ENCODE measurements at regions not wholly inside any gene's neighbourhood (a gene's known extent, or its start where the extent isn't known, plus 50 kb on each side); places are given as distances from the start of the nearest gene placed in this dataset.

GRCh38 chr1:30819244-30819571 lies 61.6 kb upstream of the LAPTM5 start:
- DNase-seq, result no peak

DNA sequence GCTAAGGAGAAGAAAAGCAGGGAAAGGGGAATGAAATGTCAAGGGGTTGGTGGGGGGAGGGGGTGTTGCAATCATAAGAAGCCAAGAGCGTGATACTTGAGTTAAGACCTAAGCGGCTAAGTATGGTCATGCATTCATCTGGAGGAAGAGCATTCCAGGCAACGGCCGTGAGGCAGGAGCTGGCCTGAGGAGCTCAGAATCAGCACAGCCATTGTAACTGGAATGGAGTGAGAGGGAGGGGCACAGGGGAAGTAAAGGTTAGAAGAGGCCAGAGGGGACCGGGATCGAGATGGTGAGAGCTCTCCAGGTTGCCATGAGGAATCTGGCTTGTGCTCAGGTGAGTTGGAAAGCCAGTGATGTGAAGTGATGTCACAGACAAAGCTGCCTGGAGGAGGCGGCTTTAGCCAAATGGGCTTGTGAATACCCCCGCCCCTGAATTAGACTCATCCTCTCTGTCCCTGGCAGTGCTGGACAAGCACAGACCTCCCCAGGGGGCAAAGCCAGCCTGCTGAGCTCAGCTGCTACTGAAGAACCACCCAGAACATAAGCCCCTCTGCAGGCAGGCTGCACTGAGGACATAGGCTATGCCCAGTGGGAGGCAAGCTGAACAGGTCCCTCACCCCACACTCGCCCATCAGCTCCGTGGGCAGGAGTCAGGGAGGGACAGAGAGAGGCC lies 61.1 kb upstream of the LAPTM5 start:
- DNase-seq, result no peak

DNA sequence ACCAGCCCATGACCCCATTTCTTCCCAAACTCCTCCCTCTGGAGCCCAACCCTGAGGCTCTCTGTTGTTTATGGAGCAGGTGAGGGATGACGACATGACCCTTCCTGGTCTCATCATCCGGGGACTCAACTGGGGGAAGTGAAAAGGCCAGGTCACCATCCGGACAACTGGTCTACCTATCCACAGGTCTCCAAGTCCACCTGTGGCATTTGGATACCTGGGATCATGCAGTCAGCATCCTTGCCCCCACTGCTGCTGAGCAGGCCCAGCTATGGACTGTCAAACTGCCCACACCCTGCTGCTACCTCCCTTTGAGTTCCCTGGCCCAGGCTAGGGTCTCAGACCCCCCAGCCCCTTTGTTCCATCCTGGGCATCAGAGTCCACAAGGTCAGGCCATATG lies 60.0 kb upstream of the LAPTM5 start:
- DNase-seq, result no peak

- no peak for DNase-seq
Measured at GRCh38 chr1:30817077-30817438, 59.5 kb upstream of the LAPTM5 start.

DNA sequence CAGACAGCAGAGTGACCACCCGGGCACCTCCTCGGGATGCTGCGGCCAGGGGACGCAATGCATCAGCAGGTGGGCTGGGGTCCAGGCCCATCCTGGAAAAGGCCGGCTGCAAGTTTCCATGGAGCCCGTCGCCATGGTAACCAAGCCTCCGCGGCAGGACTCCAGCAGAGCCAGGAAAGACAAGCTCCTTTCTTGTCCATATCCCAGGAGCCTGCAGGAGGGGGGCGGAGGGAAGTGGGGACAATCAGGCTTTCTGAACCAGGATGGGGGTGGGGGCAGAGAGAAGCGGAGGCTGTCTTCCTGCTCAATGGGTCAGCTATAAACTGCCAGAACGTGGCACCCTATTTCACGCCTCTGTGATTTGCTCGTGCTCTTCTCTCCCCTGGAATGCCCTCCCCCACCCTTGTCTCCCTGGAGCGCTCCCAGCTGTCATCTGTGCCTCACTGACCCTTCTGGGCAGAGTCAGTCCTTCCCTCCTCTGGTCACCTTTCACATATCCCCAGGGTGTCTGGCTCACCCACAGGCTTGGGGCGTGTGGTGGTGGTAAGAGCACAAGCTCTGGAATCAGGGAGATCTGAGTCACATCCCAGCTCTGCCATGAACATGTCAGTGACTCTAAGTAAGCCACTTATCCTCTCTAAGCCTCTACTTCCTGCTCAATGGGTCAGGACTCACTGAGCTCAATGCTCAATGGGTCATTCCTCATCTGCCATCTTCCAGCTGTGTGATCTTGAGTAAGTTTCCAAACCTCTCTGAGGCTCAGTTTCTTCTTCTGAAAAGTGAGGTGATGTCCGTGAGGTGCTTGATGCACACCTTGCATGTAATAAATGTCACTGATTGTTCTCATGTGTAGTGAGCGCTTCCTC lies 58.9 kb upstream of the LAPTM5 start:
- DNase-seq, result peak; percentile 60 to 66 (median 64)

- DNase-seq, result no peak
Measured at GRCh38 chr1:30815556-30815955, 58.0 kb upstream of the LAPTM5 start.

DNA sequence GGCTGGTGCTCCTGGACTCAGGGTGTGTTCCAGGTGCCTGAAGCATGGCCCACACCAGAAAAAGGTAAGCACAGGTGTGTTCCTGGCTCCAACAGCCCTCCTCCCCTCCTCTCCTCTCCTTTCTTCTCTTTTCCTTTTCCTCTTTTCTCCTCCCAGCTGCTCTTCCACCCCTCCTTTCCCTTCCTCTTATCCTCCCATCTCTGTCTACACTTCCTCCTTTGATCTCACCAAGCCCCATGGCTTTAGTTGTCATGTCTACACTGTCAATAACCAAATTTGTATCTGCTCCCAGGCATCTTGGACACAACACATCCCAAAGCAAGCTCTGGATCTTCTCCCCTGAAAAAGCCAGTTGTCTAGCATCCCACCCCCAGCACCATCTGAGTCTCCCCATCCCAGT lies 56.7 kb upstream of the LAPTM5 start:
- no peak for DNase-seq

DNA sequence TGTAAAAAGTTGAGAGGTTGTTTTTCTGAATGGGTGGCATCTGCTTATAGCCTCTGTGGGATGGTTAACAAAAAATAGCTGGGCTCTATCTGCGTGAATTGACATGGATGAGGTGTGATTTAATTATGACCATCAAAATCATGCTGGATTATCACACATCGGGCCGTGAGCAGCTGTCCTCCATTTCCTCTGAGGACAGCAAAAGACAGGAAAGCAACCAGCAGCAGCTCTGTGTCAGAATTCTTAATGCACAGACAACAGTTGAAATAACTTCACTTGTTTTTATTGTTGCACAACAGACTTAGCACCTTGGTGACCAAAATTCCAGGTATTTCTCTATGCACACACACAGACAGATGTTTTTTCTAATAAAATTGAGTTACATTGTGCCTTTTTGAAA lies 54.5 kb upstream of the LAPTM5 start:
- DNase-seq, result no peak

DNA sequence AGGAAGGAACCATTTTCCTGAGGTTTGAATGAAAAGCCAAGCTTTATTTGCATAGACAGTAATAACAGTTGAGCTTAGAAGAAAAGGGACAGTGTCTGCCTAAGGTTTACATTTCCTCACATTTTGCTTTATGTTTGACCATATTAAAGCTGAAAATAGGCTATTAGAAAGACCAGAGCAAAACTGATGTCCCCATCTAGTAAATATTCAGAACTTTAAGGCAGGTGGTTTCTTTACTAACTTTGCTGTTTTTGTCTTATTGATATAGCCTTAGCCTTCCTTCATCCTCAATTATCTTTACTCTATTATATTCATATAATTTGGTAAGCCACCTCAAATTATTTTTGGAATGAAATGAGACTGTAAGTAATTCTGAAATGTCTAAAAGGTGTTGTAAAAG lies 53.6 kb upstream of the LAPTM5 start:
- DNase-seq, result no peak

DNA sequence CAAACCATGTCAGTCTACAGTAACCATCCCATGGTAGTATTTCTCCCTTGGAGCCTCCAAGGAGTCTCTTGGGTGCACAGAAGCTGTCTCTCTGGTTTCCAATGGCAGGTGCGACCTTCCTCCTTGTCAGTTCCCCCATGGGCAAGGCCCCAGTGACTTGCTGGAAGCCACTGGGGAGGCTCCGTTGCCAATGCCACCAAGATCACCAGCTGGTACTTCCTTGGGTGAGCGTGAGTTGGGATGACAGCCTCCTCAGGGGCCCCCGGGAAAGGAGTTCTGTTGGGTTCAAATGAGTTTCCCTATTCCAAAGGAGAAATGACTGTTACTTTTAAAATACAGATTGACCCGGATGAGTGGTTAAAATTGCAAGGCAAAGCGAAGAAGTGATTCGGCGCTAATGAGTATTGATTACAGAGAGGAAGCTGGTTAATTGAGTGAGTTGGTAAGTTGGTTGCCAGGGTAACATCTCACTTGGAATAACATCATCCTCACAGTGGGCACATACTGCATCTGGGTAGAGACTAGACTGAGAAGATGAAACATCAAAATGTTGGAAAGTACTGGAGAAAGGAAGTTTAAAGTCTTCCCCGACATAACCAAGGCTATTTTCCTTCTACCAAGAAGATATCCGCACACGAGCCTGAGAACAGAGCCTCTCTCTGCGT lies 53.0 kb upstream of the LAPTM5 start:
- DNase-seq, result no peak

DNA sequence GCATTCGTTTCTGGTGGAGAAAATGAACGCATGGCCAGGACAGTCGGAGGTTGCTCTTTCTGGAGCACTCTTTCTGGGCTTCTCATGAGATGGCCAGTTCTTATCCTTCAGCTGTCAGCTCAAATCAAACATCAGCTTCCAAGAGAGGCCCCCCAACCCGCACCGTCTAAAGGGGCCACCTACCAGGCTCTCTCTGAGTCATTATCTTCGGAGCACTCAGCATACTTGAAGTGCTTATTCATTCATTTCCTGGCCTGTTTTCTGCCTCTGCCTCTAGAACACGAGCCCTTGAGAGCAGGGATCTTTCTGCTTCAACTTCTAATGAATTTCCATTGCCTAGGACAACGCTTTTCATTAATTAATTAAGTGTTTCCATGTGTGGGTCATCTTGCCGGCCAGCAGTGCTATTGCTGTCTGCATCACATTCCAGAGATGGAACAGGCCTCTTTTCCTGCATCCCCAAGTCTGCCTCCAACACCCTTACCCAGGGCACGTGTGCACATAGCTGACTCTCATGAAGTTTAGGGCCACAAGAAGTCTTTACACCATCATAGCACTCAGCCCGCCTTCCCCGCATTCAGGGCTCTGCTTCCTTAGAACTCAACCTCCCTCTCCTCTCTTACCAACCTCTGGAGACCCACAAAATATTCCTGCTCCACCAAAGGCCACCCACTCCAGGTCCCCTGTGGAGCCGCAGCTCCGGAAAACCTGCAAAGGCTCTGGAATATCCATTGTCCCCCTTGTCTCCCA lies 52.1 kb upstream of the LAPTM5 start:
- DNase-seq, result no peak

GRCh38 chr1:30808067-30808662 lies 50.6 kb upstream of the LAPTM5 start:
- peak in 1 of 3 donors; percentile 32 for DNase-seq

GRCh38 chr1:30807318-30808066 lies 49.9 kb upstream of the LAPTM5 start:
- DNase-seq, result no peak
